Left ventricle myocardium inferior (tissue), 1 donor: ENCODE measurements at regions not wholly inside any gene's neighbourhood (a gene's known extent, or its start where the extent isn't known, plus 50 kb on each side); places are given as distances from the start of the nearest gene placed in this dataset.
"Not testable (repeated sequence)": the region's sequence is repeated elsewhere in the genome, so short reads cannot be mapped to it uniquely, and the experiment has no call there.

Experiments
- DNase-seq: peaks from one replicate; pipeline ENCODE4 v3.0.0-alpha.2; 2020
- H3K27ac ChIP-seq: fragments of 200-600 bp; replicated peaks from 2 replicates; pipeline ENCODE4 v1.8.0; 2021
- H3K27me3 ChIP-seq: fragments of 200-600 bp; 2 replicates; pipeline ENCODE4 v1.8.0; 2021; ENCODE audit warnings: low read depth
- H3K36me3 ChIP-seq: fragments of 200-600 bp; 2 replicates; pipeline ENCODE4 v1.8.0; 2021
- H3K4me1 ChIP-seq: fragments of 200-600 bp; 2 replicates; pipeline ENCODE4 v1.8.0; 2021
- H3K4me3 ChIP-seq: fragments of 200-600 bp; 2 replicates; pipeline ENCODE4 v1.8.0; 2021; ENCODE audit warnings: mild to moderate bottlenecking, moderate library complexity
- H3K9me3 ChIP-seq: fragments of 200-600 bp; replicated peaks from 2 replicates; pipeline ENCODE4 v1.8.0; 2021
- intact Hi-C: fragments of 100-400 bp; cut with micrococcal nuclease; formaldehyde crosslinking; loops from one replicate; pipeline ENCODE4 v1.11.0; 2022
- TF ChIP-seq, protein P1 (sequence below): fragments of 200-600 bp; IDR thresholded peaks from 2 replicates; pipeline ENCODE4 v1.8.0; 2021; ENCODE audit warnings: antibody characterized with exemption, mild to moderate bottlenecking, borderline replicate concordance
- donor health status: DM: no; HTN: yes; CAD: no; lungs with severe emphysema.

DNA sequence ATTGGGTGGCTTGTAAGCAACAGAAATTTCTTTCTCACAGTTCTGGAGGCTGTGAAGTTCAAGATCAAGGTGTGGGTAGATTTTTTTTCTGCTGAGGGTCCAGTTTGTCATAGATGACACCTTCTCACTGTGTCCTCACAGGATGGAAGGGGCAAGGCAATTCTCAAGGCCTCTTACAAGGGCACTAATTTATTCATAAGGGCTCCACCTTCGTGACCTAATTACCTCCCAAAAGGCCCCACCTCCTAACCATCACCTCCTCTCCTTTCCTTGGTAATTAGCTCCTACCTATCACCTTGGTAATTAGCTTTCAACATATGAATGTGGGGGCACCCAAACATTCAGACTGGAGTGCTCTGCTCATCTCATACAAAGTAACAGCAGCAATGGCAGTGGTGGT lies 92.3 kb upstream of the CD44 start:
- peaks cover 15% of the 10 kb centered on the region for H3K4me1 ChIP-seq
- DNase-seq: no peak
- TF ChIP-seq, protein P1, sequence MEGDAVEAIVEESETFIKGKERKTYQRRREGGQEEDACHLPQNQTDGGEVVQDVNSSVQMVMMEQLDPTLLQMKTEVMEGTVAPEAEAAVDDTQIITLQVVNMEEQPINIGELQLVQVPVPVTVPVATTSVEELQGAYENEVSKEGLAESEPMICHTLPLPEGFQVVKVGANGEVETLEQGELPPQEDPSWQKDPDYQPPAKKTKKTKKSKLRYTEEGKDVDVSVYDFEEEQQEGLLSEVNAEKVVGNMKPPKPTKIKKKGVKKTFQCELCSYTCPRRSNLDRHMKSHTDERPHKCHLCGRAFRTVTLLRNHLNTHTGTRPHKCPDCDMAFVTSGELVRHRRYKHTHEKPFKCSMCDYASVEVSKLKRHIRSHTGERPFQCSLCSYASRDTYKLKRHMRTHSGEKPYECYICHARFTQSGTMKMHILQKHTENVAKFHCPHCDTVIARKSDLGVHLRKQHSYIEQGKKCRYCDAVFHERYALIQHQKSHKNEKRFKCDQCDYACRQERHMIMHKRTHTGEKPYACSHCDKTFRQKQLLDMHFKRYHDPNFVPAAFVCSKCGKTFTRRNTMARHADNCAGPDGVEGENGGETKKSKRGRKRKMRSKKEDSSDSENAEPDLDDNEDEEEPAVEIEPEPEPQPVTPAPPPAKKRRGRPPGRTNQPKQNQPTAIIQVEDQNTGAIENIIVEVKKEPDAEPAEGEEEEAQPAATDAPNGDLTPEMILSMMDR: no peak
- no peaks in the 10 kb centered on the region for H3K27me3 ChIP-seq
- H3K36me3 ChIP-seq: no peaks in the 10 kb centered on the region
- H3K27ac ChIP-seq: no peak overlapping the region
- no peak overlapping the region for H3K4me3 ChIP-seq
- H3K9me3 ChIP-seq: no peaks in the 10 kb centered on the region
- intact Hi-C loops: no loop called here

DNA sequence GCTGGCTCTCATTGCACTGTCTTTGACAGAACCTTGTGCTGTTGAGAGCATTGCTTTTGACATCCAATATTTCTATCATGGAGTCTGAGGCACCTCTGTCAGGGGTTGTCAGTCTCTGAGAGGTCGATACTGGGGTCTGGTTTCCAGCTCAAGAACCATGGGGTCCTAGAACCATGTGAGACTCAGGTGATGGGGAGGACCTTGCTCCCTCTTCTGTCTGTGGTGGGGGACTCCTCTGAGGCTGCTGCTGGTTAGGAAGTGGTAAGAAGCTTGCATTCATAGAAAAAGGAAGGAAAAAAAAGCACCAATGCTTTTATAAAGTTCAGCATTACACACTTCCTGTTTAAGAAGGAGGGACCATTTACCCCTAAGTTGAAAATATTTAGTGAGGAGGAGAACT lies 91.8 kb upstream of the CD44 start:
- H3K4me1 ChIP-seq: peaks cover 15% of the 10 kb centered on the region
- H3K36me3 ChIP-seq: no peaks in the 10 kb centered on the region
- no peak overlapping the region for H3K4me3 ChIP-seq
- H3K9me3 ChIP-seq: no peaks in the 10 kb centered on the region
- H3K27ac ChIP-seq: no peak overlapping the region
- no peaks in the 10 kb centered on the region for H3K27me3 ChIP-seq
- intact Hi-C loops: no loop called here
- DNase-seq: no peak
- TF ChIP-seq, protein P1: no peak

DNA sequence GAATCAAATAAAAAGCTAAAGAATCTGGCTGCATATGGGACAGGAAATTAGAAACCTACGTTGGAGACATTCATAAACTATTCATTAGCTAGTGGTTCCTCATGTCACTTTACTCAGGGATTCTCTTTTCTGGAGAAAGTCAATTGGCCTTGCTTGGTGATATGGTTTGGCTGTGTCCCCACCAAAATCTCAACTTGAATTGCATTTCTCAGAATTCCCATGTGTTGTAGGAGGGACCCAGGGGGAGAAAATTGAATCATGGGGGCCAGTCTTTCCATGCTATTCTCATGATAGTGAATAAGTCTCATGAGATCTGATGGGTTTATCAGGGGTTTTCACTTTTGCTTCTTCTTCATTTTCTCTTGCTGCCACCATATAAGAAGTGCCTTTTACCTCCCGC lies 91.2 kb upstream of the CD44 start:
- intact Hi-C loops: no loop called here
- no peak overlapping the region for H3K4me3 ChIP-seq
- no peaks in the 10 kb centered on the region for H3K9me3 ChIP-seq
- H3K4me1 ChIP-seq: peaks cover 11% of the 10 kb centered on the region
- TF ChIP-seq, protein P1: no peak
- H3K27ac ChIP-seq: no peak overlapping the region
- no peaks in the 10 kb centered on the region for H3K27me3 ChIP-seq
- no peaks in the 10 kb centered on the region for H3K36me3 ChIP-seq
- no peak for DNase-seq

DNA sequence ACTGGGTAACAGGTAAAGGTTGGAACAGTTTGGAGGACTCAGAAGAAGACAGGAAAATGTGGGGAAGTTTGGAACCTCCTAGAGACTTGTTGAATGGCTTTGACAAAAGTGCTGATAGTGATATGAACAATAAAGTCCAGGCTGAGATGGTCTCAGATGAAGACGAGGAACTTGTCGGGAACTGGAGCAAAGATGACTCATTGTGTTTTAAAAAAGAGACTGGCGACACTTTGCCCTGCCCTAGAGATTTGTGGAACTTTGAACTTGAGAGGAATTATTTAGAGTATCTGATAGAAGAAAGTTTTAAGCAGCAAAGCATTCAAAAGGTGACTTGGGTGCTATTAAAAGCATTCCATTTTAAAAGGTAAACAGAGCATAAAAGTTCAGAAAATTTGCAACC lies 90.6 kb upstream of the CD44 start:
- intact Hi-C loops, H3K4me1 ChIP-seq, H3K27ac ChIP-seq, DNase-seq, H3K36me3 ChIP-seq, H3K9me3 ChIP-seq, H3K4me3 ChIP-seq, H3K27me3 ChIP-seq: not testable (repeated sequence)

DNA sequence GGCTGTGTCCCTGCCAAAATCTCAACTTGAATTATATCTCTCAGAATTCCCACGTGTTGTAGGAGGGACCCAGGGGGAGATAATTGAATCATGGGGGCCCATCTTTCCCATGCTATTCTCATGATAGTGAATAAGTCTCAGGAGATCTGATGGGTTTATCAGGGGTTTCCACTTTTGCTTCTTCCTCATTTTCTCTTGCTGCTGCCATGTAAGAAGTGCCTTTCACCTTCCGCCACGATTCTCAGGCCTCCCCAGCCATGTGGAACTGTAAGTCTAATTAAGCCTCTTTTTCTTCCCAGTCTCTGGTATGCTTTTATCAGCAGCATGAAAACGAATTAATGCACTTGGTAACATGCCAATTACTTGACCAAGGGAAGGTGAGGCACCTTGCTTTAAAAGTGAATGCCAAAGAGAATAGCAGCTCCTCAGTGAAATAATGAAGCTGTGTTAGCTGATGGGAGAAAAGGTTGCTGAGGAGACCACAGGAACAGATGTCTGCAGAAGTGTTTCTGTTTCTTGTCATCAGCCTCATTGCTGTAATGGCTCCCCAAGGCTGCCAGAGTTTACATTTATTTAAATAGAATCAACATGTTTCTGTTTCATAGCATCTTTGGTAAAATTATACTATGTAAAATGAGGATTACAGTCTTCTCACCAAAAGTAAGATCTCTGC lies 89.0 kb upstream of the CD44 start:
- TF ChIP-seq, protein P1: no peak
- Histone ChIP-seq H3K9me3 (no peaks in the 10 kb centered on the region), H3K36me3 (no peaks in the 10 kb centered on the region), H3K4me3 (no peak overlapping the region), H3K27ac (no peak overlapping the region), H3K27me3 (no peaks in the 10 kb centered on the region), H3K4me1 (no peaks in the 10 kb centered on the region)
- DNase-seq: no peak
- intact Hi-C loops: no loop called here

DNA sequence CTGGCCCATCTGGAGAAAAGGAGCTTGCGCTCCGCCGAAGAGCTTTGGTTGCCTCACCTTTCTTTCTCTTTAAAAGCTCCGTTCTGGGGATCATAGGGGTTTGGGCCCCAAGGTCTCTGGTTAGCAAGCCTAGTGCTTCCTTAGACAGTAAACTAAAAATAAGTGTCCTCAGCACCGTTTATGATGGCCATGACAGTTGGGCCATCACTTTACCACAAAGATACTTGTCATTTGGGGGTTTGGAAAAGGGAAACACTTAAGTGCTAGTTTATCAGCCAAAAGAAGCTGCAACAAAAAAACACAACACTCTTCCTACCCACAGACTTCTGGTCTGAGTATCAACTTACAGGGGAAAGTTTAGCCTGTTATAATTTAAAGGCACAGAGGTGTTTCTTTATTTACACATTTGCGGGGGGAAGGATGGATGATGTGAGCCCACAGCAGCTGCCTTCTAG lies 88.4 kb upstream of the CD44 start:
- DNase-seq: no peak
- no peaks in the 10 kb centered on the region for H3K4me1 ChIP-seq
- H3K36me3 ChIP-seq: no peaks in the 10 kb centered on the region
- intact Hi-C loops: no loop called here
- H3K27ac ChIP-seq: no peak overlapping the region
- H3K4me3 ChIP-seq: no peak overlapping the region
- no peaks in the 10 kb centered on the region for H3K27me3 ChIP-seq
- H3K9me3 ChIP-seq: no peaks in the 10 kb centered on the region
- TF ChIP-seq, protein P1: no peak
